Nucleus accumbens (tissue), 56 donors: ENCODE measurements at regions not wholly inside any gene's neighbourhood (a gene's known extent, or its start where the extent isn't known, plus 50 kb on each side); places are given as distances from the start of the nearest gene placed in this dataset.
"Not testable (repeated sequence)": the region's sequence is repeated elsewhere in the genome, so short reads cannot be mapped to it uniquely, and the experiment has no call there.

Source experiments
- DNase-seq, 56 donors: peaks; one replicate each; lab custom pipeline; 2025; lab: John Stamatoyannopoulos, UW

DNA sequence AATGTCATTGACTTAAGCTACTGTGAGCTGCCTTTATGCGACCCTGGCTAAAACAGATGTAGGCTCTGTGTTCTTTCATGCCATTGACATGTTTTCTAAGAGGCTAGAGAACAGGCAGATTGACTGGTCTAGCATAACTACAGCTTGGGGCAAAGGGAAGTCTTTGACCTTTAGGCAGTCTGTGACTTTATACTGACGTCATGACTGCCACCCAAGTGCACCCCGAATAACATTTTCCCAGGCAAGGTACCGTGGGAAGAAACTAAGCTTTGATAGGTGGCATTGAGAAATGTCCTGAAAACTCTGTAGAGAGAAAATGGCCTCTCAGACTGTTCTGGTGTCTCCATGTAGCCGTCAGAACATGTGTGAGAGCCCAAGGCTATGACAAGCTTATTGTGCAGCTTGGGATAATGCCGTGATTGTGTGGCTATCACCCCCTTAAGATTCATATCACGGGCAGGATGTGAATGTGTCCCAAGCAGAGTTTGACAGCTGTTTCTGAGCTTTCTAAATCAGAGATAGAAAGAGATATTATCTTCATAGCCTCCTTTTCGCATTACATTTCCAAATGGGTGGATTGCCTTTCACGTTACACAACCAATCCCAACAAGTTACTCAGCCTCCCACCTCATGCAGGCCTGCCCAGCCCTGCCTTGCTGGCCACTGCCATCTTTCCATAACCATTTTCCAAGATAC is 672.2 kb upstream of the ACVR2A start:
- DNase-seq = peak in 19 of 56 donors; percentile 0 to 33 (median 6)

DNA sequence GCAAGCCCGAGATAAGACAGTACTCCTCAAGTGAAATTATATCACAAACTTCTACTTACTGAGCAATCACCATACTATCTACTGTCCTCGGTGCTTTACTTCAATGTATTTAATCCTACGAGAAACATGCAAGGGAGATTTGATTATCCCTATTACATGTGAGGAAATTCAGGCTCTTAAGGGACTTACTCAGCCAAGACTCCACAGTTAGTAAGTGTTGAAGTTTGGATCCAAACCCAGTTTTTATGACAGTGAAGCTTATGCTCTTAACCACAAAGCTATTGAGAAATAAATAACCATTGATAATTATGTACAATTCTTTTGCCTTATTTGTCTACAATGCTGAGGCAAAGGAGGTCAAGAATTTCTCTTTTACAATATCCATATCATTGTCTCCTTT is 672.9 kb upstream of the ACVR2A start:
- no peak for DNase-seq

DNA sequence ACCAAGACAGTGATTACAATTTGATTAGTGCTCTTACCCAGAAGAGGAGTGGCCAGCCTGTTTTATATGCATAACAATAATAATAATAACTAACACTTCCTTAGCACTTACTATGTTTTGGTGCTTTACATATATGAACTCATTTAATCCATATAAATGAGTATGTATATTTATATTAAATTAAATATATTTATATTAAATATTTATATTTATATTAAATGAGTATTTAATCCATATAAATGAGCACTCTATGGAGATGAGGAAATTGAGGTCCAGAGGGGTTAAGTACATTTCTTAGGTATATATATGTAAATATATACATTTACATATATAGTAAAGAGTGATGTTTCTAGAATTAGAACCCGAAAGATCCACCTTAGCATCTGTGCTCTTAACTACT is 673.9 kb upstream of the ACVR2A start:
- no peak for DNase-seq

DNA sequence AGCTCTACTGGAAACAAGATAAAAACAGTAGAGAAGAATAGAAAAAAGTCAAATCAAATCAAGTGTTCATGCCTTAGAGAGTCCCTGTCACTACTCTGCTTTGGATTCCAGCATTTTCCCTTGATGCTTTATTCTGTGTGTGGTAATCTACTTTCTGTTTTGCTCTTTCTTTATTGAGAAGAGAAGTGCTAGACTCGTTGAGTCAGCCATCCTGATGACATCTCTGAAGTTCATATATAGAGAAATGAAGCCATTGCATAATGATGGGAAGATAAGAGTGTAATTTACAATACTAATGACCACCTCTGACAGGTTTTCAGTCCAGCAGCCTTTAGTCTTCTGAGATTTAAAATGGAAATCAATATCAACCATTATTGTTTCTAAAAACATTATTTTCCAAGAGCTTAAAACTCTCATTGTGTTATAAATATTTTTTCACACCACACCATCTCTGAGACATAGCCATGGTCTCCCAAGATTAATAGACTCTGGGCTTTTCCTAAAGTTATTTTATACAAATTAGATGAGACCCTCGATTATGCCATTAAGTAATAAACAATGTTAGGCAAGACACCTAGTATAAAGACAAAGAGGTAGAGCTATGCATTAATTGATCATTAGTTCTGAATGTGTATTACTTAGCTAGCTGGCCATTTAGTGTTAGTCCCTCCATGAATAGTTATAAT is 679.0 kb upstream of the ACVR2A start:
- DNase-seq = no peak

DNA sequence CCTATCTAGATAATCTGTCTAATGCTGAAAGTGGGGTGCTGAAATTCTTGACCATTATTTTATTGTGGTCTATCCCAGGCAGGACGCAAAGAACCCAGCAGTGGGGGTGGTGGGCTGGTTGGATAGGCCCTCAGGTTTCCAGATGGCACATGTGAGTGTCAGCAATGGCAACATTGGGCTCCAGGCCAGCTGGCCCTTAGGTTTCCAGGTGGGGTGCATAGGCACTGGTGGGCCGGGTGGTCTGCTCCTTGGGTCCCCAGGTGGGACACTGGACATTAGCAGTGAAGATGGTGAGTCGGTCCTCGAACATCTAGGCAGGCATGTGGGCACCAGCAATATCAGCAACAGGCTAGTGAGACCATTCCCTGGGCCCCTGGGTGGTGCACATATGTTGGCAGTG is 680.3 kb upstream of the ACVR2A start:
- no peak for DNase-seq

DNA sequence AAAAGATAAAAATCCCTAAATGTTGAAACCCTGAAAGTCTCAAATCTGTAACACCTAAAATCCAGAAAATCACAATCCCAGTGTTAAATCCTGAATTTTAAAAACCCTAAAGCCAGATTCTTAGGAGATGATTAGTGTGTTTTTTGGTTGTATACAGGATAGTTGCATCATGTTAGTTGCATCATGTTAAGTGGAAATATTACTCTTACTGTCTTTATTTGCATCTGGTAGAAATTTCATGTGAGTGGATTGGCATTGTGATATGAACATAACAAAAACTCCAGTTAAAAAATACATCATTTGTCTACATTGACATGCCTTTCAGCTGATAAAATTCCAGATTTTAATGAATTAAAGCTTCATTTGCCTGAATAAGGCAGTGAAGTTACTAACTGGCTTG is 683.1 kb upstream of the ACVR2A start:
- DNase-seq = no peak

DNA sequence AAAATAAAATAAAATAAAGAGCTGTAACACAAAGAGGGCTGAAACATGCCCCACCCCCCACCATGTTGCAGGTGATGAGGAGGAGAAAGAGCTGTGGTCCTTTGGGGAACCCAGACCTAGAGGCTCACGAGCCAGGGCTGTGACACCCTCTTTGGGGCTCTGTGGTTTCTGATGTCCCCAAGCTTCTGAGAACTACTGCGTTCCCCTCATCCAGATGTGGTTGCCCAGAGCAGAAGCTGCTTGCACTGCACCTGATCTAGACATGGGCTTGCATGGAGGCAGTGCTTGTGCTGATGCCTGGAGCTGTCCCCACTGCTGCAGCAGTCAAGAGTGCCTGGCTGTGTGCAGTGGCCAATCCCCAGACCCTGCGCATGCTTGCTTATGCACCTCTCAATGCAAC is 687.9 kb upstream of the ACVR2A start:
- DNase-seq = no peak

DNA sequence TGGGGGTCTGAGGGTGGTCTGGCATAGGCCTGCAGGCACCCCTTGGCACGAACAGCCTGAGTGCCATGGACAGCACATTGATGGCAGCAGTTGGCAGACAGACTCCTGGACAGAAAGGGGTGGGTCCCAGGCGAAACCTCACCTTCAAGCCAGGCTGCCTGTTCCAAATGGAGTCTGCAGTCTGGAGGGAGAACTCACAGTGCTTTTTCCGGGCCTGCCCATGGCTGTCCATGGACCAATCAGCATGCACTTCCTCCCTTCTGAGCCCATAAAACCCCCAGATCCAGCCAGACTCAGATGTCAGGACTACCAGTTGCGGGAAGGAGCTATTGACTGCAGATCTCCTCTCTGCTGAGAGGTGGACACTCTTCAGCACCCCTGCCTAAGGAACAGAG is 694.6 kb upstream of the ACVR2A start:
- DNase-seq = no peak

DNA sequence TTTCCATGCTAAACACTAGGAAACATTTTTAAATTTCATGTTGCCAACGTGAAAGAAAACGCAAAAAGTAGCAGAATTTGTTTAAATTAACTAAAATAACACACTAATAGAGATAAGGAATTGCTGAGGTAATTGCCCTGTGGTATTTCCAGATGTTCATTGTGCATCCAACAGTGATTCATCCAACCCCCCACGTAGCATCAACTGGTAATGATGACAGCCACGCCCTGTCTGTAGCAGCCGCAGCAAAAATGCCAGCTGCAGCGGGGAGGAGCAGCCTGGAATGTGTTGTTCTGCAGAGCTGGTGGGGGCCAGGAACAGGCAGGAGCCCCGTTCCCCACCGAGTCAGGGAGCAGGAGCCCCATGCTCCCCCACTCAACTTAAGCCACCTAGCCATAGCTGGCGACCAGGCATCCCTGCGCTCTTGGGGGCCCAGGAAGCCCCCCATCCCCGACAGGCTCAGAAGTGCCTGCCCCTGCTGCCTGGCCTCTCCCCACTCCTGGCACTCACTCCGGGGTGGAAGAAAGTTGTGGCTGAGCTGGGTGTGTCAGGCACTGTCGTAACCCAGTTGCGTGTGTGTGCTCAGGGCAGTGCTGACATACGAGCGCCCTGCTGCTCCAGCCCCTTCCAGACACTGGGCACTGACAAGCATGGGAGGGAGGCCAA is 695.1 kb upstream of the ACVR2A start:
- DNase-seq = no peak

DNA sequence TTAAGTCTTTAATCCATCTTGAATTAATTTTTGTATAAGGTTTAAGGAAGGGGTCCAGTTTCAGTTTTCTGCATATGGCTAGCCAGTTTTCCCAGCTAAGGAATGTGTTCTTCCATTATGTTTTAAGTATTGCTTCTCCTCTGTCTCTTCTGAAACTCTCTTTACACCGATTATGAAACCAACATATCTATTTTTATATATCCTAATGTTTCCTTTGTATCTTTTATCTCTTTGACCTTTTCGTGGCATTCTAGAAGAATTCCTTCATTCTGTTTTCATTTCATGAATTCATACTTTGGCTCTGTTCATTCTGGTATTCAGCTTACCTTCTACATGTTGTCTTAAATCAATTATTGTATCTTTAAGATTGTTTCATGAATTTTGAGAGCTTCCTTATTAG is 697.0 kb upstream of the ACVR2A start:
- DNase-seq = no peak

DNA sequence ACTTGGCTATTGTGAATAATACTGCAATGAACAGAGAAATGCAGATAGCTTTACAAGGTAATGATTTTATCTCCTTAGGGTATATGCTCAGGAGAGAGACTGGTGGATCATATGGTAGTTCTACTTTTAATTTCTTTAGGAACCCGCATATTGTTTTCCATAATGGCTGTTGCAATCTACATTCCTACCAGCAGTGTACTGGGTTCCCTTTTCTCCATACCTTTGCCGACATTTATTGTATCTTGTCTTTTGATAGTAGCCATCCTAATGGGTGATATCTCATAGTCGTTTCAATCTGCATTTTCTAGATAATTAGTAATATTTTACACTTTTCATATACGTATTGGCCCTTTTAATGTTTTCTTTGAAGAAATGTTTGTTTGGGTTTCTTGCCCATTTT is 702.9 kb upstream of the ACVR2A start:
- DNase-seq = no peak

DNA sequence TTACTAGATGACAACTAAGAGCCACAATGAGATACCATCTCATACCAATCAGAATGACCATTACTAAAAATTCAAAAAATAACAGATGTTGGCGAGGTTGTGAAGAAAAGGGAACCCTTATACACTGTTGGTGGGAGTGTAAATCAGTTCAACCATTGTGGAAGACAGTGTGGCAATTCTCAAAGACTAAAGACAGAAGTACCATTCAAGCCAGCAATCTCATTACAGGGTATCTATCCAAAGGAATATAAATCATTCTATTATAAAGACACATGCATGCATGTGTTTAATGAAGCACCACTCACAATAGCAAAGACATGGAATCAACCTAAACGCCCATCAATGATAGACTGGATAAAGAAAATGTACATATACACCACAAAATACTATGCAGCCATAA is 705.1 kb upstream of the ACVR2A start:
- not testable (repeated sequence) for DNase-seq

DNA sequence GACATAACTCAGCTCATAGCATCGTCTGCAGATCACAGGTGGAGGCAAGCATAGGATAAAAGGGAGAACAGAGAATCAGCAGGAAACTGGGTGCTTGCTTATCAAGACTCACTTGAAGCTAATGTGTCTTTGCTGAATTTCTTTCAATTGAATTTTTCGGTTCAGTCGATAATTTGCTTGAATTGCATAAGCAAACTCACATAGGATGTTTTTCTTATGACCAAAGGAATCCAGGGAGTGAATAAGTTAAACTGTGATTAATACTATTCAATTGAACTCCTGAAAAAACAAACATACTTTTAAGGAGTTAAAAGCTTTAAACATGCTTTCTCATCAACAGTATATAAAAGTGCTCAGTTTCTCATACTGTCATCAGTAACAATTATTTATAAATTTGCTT is 707.1 kb upstream of the ACVR2A start:
- DNase-seq = no peak

DNA sequence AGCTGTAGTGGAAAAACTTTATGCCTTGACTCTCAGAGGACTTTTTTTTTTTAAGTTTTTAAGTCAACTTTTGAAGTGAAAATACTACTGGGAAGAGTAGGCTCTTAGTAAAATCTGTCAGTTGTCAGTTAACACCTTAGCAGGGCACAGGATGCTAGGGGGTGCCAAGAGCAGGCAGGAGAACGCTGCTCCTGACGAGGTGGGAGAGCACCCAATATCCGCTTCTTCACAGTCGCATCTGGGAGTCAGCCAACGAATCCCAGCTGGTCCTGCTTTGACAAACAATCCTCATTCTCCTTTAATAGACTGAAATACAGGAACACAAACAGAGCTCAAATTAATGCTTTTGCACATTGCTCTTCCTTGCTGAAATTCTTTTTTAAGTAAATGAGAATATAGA is 709.5 kb upstream of the ACVR2A start:
- DNase-seq = peak in 1 of 56 donors; percentile 5

DNA sequence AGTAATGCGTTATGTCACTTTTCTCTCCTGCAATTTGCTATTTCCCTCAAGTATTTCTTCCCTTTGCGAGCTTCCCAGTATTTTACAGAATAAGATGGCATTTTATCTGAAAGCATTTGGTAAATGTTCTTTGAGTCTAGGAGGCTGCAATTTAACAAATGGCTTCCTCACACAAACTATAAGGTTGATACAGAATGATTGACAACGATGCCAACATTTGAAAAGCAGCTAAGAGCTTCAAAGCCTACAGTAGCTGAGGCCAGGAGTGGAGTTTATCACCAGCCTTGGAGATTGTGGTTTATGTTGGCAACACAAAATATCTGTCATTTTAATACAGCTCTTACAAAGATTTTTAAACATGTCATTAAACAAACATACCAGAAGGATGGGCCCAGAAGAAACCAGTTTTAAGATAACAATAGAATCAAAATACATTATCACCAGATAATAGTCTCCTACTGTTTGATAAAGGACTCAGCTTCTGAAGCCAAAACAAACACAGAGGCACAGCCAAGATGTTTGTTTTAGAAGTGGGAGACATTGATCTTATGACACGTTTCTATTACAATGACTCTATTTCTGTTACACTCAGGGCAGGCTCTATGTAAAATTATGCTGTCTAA is 711.4 kb upstream of the ACVR2A start:
- no peak for DNase-seq

DNA sequence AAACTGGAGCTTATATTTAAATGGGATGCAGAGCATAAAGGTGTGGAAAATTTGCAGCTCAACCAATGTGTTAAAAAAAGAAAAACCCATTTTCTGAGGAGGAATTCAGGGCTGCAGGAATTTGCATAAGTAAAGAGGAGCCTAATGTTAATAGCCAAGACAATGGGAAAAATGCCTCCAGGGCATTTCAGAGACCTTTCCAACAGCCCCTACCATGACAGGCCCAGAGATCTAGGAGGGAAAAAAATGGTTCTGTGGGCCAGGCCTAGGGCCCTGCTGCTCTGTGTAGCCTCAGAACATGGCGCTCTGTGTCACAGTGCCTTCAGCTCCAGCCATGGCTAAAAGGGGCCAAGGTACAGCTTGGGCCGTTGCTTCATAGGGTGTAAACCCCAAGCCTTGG is 719.7 kb upstream of the ACVR2A start:
- DNase-seq = no peak

DNA sequence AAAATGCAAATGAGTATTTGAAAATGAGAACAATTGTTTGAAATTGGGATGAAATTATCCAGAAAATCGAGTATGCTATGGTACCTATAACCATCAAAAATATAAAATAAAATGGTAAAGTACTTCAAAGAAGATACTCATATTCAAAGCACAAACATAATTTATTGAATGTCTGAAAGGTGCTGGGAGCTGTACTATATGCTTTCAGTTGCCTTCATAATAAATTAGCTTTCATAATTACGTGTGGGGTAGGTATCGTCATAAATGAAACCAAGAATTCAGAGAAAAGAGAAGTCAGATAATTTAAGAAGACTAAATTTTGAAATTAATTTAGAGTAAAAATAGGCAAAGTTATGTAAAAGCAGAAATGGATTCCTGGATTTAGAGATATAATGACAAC is 721.9 kb upstream of the ACVR2A start:
- no peak for DNase-seq

DNA sequence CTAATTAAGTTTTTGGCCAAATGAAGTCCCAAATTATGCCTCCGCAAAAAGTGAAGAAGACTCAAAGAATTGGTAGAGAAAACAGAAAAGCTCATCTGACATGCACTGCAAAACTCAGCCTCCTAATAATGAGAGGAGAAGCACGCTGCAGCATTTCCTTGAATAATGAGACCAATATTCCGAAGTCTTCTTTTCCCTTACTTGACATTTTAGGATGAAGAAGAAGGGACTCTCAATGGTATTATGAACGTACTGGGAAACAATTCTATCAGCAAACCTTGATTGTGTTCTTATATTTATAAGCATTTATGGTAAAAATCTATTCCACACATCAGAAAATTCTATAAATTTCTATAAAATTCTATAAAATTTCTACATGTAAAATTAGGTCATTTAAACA is 733.9 kb upstream of the ACVR2A start:
- DNase-seq = no peak

DNA sequence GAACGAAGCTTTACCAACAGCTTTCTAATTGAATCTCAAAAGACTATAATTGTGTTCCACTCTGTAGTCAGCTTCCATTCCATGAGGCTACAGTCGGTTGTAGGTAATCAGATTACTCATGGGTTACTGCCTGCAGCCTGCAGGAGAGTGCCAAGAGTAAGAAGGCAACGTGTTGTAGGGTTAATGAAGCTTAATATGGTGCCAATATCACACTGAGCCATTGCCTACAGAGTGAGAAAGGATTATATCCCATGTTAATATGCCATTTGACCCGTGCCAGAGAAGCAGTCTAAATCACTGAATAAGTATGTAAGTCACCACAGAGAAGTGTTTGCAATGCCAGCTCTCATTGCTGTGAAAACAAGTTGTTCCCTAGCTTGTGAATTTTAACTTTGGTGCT is 734.5 kb upstream of the ACVR2A start:
- DNase-seq = no peak

DNA sequence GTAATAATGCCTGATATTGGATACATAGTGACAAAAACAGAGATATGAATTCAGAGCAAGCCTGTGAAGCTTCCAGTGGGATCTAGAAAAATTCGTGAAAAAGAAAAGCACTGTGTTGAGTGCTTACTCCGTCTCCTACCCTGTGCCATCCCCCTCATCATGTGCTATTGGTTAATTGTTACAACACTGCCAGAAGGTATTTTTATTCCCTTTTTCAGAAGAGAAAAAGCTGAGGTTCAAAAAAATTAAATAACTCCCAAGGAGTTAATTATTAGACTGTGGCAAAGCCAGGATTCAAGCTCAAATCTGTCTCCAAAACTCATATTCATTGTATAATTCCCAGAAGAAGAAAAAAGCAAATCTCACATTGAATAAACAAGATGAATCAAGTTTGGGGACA is 735.5 kb upstream of the ACVR2A start:
- DNase-seq = no peak

DNA sequence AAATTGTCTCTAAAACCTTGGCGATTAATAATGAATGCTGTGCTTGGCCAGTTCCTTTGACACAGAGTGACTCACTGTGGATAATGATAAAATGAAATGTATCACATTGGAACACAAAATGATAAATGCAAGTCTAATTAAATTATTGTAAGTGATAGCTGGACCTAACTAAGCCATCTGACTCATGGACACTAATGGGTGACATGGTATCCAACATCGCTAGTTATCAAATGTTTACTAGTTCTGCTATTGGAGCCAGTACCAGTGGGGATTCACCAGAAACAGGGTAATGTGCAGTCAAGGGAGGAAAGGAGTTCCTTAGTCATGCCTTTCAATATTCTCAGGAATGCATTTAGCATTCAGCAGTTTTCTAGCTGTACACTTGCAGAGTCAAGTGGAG is 736.3 kb upstream of the ACVR2A start:
- DNase-seq = no peak
